ENCODE measurements at regions not wholly inside any gene's neighbourhood (a gene's known extent, or its start where the extent isn't known, plus 50 kb on each side); places are given as distances from the start of the nearest gene placed in this dataset.

DNA sequence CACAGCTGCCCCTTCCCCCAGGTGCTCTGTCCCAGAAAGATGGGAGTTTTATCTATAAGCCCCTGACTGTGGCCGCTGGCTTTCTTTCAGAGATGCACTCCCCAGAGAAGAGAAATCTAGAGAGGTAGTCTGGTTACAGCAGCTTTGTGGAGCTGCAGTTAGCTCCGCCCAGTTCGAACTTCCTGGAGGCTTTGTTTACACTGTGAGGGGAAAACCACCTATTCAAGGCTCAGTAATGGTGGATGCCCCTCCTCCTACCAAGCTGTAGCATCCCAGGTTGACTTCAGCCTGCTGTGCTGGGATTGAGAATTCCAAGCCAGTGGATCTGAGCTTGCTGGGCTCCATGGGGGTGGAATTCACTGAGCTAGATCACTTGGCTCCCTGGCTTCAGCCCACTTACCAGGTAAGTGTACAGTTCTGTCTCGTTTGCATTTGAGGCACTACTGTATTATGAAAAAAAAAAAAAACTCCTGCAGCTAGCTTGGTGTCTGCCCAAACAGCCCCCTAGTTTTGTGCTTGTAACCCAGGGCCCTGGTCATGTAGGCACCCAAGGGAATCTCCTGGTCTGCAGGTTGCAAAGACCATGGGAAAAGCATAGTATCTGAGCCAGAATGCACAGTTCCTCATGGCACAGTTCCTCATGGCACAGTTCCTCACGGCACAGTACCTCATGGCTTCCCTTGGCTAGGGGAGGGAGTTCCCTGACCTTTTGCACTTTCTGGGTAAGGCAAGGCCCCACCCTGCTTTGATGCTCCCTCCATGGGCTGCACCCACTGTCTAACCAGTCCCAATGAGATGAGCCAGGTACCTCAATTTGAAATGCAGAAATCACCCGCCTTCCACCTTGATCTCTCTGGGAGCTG is 275.0 kb downstream of the CENPW start:
- Mint-ChIP-seq H3K27ac (no peak overlapping the region), H3K9me3 (peaks cover 11% of the 10 kb centered on the region), H3K4me3 (no peak overlapping the region), H3K36me3 (no peaks in the 10 kb centered on the region), H3K4me1 (no peaks in the 10 kb centered on the region)
- DNase-seq (ENCODE audit: low spot score in 2 of 2) = no peak
- no peak for ATAC-seq

DNA sequence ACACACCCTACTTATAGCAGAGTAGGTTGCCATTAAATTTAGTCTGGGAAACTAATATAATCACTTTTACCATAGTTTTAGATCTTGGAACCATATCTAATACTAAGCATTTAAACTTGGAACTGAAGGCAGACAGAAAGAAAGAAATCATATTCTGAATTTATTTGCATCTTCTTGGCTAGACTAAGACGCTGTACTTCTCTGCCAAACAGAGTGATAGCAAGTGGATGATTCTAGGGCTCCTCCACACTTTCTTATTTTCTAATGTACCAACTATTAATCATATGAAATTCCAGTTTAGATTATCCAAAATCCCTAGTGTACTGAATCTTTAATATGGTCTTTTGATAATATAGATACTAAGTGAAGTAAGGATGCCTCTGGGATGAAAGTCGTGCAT is 277.0 kb downstream of the CENPW start:
- Mint-ChIP-seq H3K27ac (no peak overlapping the region), H3K4me1 (no peaks in the 10 kb centered on the region), H3K36me3 (no peaks in the 10 kb centered on the region), H3K4me3 (no peak overlapping the region), H3K9me3 (peaks cover 11% of the 10 kb centered on the region)
- ATAC-seq = no peak
- DNase-seq (ENCODE audit: low spot score in 2 of 2) = no peak

DNA sequence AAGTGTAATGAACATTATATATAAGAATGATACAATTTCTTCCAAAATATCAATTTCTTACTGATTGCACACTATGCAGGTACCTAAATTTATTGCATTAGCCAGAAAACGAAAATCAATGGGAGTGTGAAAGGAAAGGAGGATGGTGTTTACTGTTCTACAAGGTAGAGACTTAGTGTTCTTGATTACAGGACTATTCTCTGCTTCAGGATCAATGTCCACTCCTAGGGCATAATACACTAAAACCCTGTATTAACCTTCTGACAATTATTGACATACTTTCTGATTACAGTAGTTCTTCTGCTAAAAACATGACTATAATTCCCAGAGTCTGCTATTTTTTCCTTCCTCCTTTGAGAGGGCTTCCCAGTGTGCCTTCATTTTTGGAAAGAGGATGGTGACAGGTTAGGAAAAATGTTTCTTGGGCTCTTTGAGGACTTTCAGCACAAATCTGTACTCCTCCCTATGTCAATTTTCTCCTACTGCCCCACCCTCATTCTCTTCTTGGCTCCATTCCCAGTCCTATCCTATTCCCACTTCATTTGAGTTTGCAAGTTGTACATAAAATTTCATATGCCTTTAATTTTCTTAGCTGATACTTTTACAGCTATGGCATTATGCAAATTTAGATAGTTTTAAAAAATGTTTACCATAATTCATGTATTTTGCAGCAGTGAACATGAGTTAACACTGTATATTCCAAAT is 278.9 kb downstream of the CENPW start:
- Mint-ChIP-seq H3K36me3 (no peaks in the 10 kb centered on the region), H3K4me1 (no peaks in the 10 kb centered on the region), H3K9me3 (peaks cover 2% of the 10 kb centered on the region), H3K27ac (no peak overlapping the region), H3K4me3 (no peak overlapping the region)
- no peak for ATAC-seq
- no peak for DNase-seq (ENCODE audit: low spot score in 2 of 2)

DNA sequence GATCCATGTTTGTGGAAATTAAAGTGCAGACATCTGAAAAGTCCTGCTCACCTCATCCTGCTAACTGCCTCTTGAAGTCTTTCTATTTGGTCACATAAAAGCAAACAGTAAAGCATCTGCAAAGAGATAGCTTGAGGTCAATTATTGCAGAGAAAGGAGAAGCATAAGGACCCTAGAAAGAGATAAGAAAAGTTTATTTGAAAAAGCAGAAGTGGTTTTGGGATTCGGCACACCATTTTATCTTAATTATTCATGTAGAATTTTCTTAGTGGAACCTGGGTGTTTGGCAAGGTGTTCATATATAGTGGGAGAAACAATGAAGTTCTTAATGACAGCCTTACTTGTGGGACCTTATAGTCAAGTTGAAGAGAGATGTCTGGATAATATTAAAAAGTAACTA is 280.8 kb downstream of the CENPW start:
- Mint-ChIP-seq H3K36me3 (no peaks in the 10 kb centered on the region), H3K4me3 (no peak overlapping the region), H3K9me3 (peaks cover 6% of the 10 kb centered on the region), H3K27ac (no peak overlapping the region), H3K4me1 (no peaks in the 10 kb centered on the region)
- ATAC-seq = no peak
- DNase-seq (ENCODE audit: low spot score in 2 of 2) = no peak

DNA sequence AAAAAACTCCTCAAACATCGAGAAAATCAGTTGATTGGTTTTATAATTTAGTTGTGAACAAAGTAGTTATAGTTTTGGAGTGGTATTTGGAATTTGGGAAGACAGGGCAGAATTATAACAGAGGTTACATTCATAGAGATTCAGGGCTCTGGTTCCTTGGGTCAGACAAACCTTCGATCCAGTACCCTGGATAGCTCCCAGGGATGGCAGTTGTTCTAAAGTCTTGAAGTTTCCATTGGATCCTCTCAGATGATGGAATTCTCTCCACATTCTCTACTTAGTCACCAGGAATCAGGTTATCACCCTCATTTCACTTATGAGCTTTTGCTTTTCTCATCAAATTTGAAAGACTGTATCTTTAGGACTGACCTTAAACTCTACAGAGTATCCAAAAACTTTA is 285.1 kb downstream of the CENPW start:
- peaks cover 9% of the 10 kb centered on the region for H3K9me3 Mint-ChIP-seq
- no peak for ATAC-seq
- H3K36me3 Mint-ChIP-seq = no peaks in the 10 kb centered on the region
- no peak for DNase-seq (ENCODE audit: low spot score in 2 of 2)
- no peak overlapping the region for H3K4me3 Mint-ChIP-seq
- H3K4me1 Mint-ChIP-seq = no peaks in the 10 kb centered on the region
- H3K27ac Mint-ChIP-seq = no peak overlapping the region

DNA sequence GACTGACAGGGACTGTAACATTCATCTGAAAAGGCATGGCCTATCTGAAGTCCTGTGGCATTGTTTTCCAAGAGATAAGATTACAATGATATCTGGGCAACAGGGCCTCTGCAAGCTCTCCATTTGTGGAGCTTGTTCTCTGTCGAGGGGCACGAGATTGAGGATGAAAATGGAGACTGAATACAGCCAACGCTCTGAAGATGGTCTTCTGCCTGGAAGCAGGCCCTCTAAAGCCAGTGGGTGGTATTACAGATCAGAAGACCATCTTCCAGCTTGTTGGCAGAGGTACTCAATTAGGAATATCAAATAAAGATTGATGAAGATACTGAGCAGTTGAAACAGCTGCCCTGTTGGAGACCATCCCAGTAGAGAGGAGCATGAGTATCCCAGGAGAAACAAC is 288.2 kb downstream of the CENPW start:
- Mint-ChIP-seq H3K4me1 (no peaks in the 10 kb centered on the region), H3K9me3 (peaks cover 6% of the 10 kb centered on the region), H3K4me3 (no peak overlapping the region), H3K27ac (no peak overlapping the region), H3K36me3 (no peaks in the 10 kb centered on the region)
- DNase-seq (ENCODE audit: low spot score in 2 of 2) (no peak), ATAC-seq (no peak)

DNA sequence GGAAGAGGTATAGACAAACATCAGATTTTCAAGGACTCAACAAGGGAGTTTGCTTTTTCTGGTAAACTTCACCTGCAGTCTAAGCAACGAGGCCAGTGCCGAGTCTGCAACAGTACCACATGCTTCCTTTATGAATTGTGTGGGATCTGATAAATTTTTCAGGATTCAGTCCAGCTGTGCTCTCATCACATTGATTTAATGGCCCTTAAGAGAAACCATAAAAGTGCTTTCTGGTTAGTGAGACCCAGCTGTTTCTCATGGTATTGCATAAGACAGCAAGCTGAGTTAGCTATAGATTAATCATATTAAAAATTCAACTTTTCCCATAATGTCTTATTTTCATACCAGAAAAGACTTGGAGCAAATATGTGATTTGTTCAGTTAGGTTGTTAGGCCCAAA is 291.4 kb downstream of the CENPW start:
- H3K4me1 Mint-ChIP-seq = no peaks in the 10 kb centered on the region
- H3K4me3 Mint-ChIP-seq = no peak overlapping the region
- no peak overlapping the region for H3K27ac Mint-ChIP-seq
- H3K36me3 Mint-ChIP-seq = no peaks in the 10 kb centered on the region
- no peak for DNase-seq (ENCODE audit: low spot score in 2 of 2)
- no peak for ATAC-seq
- peaks cover 5% of the 10 kb centered on the region for H3K9me3 Mint-ChIP-seq

DNA sequence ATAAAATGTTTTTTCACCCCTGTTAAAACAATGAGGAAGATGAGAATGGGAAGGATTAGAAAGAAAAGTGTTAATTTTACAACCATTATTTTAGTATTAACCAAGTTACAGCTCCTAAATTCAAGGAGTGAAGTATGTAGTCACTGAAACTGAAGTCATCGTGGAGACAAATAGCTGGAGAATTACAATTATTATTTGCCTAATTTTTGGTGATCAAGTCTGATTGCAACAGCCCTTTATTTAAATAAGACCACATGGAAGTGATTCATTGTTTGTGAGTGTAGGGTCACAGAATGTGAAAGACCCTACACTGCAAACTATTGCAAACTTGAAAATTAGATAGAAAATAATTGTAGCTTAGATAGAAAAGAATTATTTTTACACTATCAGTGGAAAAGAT is 292.4 kb downstream of the CENPW start:
- Mint-ChIP-seq H3K4me1 (no peaks in the 10 kb centered on the region), H3K27ac (no peak overlapping the region), H3K9me3 (peaks cover 3% of the 10 kb centered on the region), H3K36me3 (no peaks in the 10 kb centered on the region), H3K4me3 (no peak overlapping the region)
- no peak for ATAC-seq
- DNase-seq (ENCODE audit: low spot score in 2 of 2) = no peak

DNA sequence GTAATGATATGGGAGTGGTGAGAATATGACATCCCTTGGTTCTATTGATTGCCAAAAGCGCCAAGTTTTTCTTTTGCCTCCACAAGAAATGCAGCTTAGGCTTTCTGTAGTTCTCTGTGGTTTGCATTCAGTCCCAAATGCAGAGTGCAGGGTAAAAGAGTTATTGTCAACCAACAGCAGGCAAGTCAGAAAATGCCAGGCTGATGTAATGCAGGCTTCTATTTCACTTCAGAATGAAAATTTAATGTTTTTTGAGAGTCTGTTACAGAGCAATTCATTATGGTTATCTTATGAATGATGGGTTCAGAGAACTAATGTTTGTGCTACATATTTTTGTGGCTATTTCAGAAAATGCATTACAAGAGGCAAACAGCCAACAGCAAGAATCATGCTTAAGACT is 293.5 kb downstream of the CENPW start:
- Mint-ChIP-seq H3K4me1 (no peaks in the 10 kb centered on the region), H3K27ac (no peak overlapping the region), H3K4me3 (no peak overlapping the region), H3K9me3 (peaks cover 3% of the 10 kb centered on the region), H3K36me3 (no peaks in the 10 kb centered on the region)
- ATAC-seq (no peak), DNase-seq (ENCODE audit: low spot score in 2 of 2) (no peak)

DNA sequence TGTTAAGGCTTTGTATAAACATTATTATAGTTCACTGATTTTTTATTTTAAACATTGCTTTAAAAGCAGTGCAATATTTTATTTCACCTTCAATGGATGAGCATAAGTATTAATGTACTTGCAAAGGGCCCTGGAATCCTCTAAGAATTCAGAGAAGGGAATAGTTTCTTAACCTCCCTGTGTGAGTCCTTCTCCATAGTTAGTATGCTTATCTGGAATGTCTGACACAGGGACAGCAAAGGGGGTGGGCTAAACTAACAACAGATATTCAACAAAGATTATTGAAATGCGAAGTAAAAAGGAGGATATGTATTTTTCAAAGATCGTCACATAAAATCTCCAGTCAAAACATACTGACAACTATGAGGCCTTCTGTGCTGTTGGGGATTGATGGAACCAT is 300.4 kb downstream of the CENPW start:
- H3K4me3 Mint-ChIP-seq = no peak overlapping the region
- ATAC-seq = no peak

DNA sequence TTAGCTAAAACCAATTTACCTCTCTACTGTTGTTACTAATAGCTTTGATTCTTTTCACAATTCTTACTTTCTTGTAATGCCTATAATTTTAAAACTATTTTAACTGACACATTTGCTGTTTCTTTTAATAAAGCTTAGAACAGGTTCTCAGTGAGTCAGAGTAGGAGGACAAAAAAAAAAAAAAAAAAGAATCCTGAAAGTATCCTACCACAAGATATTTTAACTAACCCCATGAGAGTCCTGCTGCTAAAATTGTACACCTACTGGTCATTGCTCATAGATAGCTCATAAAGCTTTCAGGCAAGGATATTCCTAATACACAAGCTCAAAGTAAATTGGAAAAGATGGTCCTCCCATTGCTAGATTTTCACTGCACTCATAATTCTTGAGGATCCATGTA is 301.0 kb downstream of the CENPW start:
- ATAC-seq (no peak), DNase-seq (ENCODE audit: low spot score in 2 of 2) (no peak)
- H3K9me3 Mint-ChIP-seq = peaks cover 6% of the 10 kb centered on the region
- H3K4me1 Mint-ChIP-seq = no peaks in the 10 kb centered on the region
- H3K4me3 Mint-ChIP-seq = no peak overlapping the region
- H3K36me3 Mint-ChIP-seq = no peaks in the 10 kb centered on the region
- H3K27ac Mint-ChIP-seq = no peak overlapping the region

More for the DNA sequence above, 300.4 kb downstream of the CENPW start:
- Mint-ChIP-seq H3K36me3 (no peaks in the 10 kb centered on the region), H3K9me3 (peaks cover 6% of the 10 kb centered on the region), H3K27ac (no peak overlapping the region), H3K4me1 (no peaks in the 10 kb centered on the region)
- no peak for DNase-seq (ENCODE audit: low spot score in 2 of 2)

DNA sequence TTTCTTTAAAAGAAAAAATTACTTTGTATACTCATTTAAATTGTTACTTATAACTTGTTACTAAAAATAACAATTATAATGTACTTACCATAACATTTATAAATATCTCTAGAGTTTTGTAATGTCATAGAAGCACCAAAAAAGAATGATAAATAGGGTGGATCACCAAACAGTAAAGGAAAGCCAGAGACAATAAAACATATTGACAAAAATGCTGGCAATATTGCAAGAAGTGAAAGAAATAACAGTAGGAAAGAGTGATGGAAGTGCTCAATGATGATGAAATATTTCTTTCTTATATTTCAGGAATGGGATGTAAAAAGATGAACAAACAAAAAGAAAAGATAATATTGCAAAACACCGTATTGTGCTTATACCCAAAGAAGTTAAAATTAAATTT is 301.7 kb downstream of the CENPW start:
- Mint-ChIP-seq H3K36me3 (no peaks in the 10 kb centered on the region), H3K9me3 (peaks cover 6% of the 10 kb centered on the region), H3K4me1 (no peaks in the 10 kb centered on the region), H3K4me3 (no peak overlapping the region), H3K27ac (no peak overlapping the region)
- no peak for DNase-seq (ENCODE audit: low spot score in 2 of 2)
- ATAC-seq = no peak

DNA sequence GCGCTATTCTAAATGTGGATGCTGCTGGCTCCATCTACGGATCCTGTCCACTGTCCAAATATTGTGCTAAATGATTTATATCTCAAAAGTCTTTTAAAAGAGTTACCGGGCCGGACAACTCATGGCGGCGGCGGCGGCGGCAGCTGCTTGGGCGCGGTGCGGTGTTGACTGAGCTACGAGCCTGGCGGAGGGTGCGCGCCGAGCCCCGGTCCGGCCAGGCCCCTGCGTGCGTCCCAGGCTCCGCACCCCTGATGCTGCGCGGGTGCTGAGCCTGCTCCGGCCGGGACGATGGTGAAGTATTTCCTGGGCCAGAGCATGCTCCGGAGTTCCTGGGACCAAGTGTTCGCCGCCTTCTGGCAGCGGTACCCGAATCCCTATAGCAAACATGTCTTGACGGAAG is 303.4 kb downstream of the CENPW start:
- H3K36me3 Mint-ChIP-seq = no peaks in the 10 kb centered on the region
- H3K4me3 Mint-ChIP-seq = no peak overlapping the region
- H3K27ac Mint-ChIP-seq = no peak overlapping the region
- ATAC-seq (no peak), DNase-seq (ENCODE audit: low spot score in 2 of 2) (no peak)
- peaks cover 6% of the 10 kb centered on the region for H3K9me3 Mint-ChIP-seq
- no peaks in the 10 kb centered on the region for H3K4me1 Mint-ChIP-seq

DNA sequence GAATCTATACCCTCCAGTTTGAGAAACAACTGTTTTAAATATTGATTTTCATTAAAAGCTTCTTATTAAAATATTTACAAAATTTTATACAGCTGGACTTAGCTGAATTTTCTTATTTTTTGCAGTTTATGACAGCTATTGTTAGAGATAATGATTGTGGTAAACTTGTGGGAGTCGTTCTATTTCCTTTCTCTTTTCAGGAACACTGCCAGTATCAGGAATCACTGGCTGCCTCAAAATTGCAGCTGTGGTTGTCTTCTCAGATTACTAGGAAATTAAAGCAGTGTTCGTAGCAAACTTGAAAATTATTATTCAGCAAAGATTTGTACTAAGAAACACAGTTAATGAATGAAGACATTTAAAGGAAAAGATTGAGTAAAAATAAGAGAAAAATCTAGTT is 311.0 kb downstream of the CENPW start:
- Mint-ChIP-seq H3K4me1 (no peaks in the 10 kb centered on the region), H3K9me3 (peaks cover 11% of the 10 kb centered on the region), H3K36me3 (no peaks in the 10 kb centered on the region), H3K27ac (no peak overlapping the region), H3K4me3 (no peak overlapping the region)
- no peak for ATAC-seq
- no peak for DNase-seq (ENCODE audit: low spot score in 2 of 2)

DNA sequence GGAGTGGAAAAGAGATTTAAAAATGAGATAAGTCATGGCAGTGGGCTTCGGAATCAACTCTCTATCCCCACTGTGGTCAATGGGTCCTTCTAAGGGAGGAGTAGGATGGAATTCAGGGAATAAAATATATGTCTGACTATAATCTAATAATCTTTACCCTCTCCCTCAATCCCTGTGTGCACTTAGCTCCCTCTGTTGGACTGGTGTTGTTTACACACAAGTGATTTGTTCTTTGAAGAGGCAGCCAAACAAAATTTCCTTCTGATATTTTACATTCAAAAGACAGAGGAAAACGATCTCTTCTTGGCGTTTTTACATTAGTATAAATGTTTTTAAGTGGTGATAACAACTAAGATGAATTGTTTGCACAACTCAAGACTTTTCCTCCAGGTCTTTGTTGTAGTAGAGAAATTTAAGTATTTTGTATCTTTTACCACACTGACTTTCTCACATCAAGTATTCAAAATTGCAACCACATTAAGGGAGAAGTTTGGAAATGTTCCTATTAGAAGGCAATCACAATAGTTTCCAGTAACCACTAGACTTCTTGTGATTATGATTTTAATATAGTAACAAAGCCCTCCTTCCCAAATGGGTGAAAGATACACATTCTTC is 317.8 kb downstream of the CENPW start:
- Mint-ChIP-seq H3K4me1 (no peaks in the 10 kb centered on the region), H3K27ac (no peak overlapping the region), H3K9me3 (peaks cover 8% of the 10 kb centered on the region), H3K36me3 (no peaks in the 10 kb centered on the region), H3K4me3 (no peak overlapping the region)
- ATAC-seq = no peak
- no peak for DNase-seq (ENCODE audit: low spot score in 2 of 2)

DNA sequence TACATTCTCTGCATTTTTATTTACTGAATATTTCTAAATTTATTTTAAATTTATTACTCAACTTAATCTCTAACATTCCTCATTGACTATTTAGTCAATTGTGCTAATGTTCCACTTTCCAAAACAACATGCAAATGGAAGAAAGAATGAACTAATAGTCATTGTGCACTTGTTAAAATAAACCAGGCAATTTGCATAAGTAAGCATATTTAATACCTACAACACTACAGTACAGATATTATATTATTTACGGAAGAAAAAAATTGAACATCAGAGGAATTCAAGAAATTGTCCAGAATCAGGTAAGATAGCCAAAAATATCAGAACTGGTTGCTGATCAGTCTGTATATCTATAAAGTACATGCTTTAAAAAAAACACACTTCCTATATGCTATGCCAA is 320.5 kb downstream of the CENPW start:
- no peaks in the 10 kb centered on the region for H3K36me3 Mint-ChIP-seq
- no peak for DNase-seq (ENCODE audit: low spot score in 2 of 2)
- ATAC-seq = no peak

More for the DNA sequence above, 320.5 kb downstream of the CENPW start:
- no peak overlapping the region for H3K4me3 Mint-ChIP-seq
- no peaks in the 10 kb centered on the region for H3K4me1 Mint-ChIP-seq
- H3K9me3 Mint-ChIP-seq = no peaks in the 10 kb centered on the region
- no peak overlapping the region for H3K27ac Mint-ChIP-seq
